Endothelial cell (in vitro differentiated cells): ENCODE measurements at regions not wholly inside any gene's neighbourhood (a gene's known extent, or its start where the extent isn't known, plus 50 kb on each side); places are given as distances from the start of the nearest gene placed in this dataset.

ENCODE experiments used
- DNase-seq: peaks from one replicate; pipeline ENCODE4 v3.0.0; 2021; ENCODE audit warnings: low spot score
- H3K27ac Mint-ChIP-seq: one replicate; pipeline ENCODE4 v1.8.0; 2021; ENCODE audit warnings: mixed read lengths, inconsistent platforms; ENCODE audit not compliant: unreplicated experiment
- H3K27me3 Mint-ChIP-seq: one replicate; pipeline ENCODE4 v1.8.0; 2021; ENCODE audit warnings: mild to moderate bottlenecking, moderate library complexity, mixed read lengths, inconsistent platforms; ENCODE audit not compliant: unreplicated experiment
- H3K36me3 Mint-ChIP-seq: one replicate; pipeline ENCODE4 v1.8.0; 2021; ENCODE audit warnings: mild to moderate bottlenecking, low read depth, mixed read lengths, inconsistent platforms; ENCODE audit not compliant: unreplicated experiment
- H3K4me1 Mint-ChIP-seq: one replicate; pipeline ENCODE4 v1.8.0; 2021; ENCODE audit warnings: mild to moderate bottlenecking, mixed read lengths, inconsistent platforms; ENCODE audit not compliant: unreplicated experiment
- H3K4me3 Mint-ChIP-seq: one replicate; pipeline ENCODE4 v1.8.0; 2021; ENCODE audit warnings: mild to moderate bottlenecking, mixed read lengths, inconsistent platforms; ENCODE audit not compliant: unreplicated experiment
- H3K9me3 Mint-ChIP-seq: one replicate; pipeline ENCODE4 v1.8.0; 2021; ENCODE audit warnings: mixed read lengths, inconsistent platforms; ENCODE audit not compliant: unreplicated experiment
- CTCF ChIP-seq: fragments of 200-600 bp; sonication (generic); IDR thresholded peaks from one replicate; pipeline ENCODE4 v1.5.0; 2021; ENCODE audit warnings: antibody characterized with exemption; ENCODE audit not compliant: unreplicated experiment

- Mint-ChIP-seq H3K9me3 (no peaks in the 10 kb centered on the region), H3K36me3 (no peaks in the 10 kb centered on the region), H3K27ac (no peak overlapping the region), H3K4me1 (peaks cover 3% of the 10 kb centered on the region), H3K27me3 (no peaks in the 10 kb centered on the region), H3K4me3 (no peak overlapping the region)
- no peak for DNase-seq
- TF ChIP-seq CTCF, result no peak
Observed at GRCh38 chr17:71337938-71338337, 782.9 kb upstream of the SOX9 start.

GRCh38 chr17:71338396-71338795, 782.4 kb upstream of the SOX9 start:
- peaks cover 3% of the 10 kb centered on the region for H3K4me1 Mint-ChIP-seq
- no peaks in the 10 kb centered on the region for H3K36me3 Mint-ChIP-seq
- H3K9me3 Mint-ChIP-seq, result no peaks in the 10 kb centered on the region
- H3K4me3 Mint-ChIP-seq, result no peak overlapping the region
- no peak overlapping the region for H3K27ac Mint-ChIP-seq
- TF ChIP-seq CTCF, result no peak
- DNase-seq, result no peak
- H3K27me3 Mint-ChIP-seq, result no peaks in the 10 kb centered on the region

GRCh38 chr17:71339206-71339605, 781.6 kb upstream of the SOX9 start:
- Mint-ChIP-seq H3K9me3 (no peaks in the 10 kb centered on the region), H3K4me1 (peaks cover 7% of the 10 kb centered on the region), H3K36me3 (no peaks in the 10 kb centered on the region), H3K4me3 (no peak overlapping the region), H3K27ac (no peak overlapping the region), H3K27me3 (no peaks in the 10 kb centered on the region)
- TF ChIP-seq CTCF, result no peak
- DNase-seq, result no peak

GRCh38 chr17:71342737-71343136, 778.1 kb upstream of the SOX9 start:
- Mint-ChIP-seq H3K27ac (no peak overlapping the region), H3K27me3 (no peaks in the 10 kb centered on the region), H3K36me3 (no peaks in the 10 kb centered on the region), H3K4me1 (peaks cover 9% of the 10 kb centered on the region), H3K4me3 (no peak overlapping the region), H3K9me3 (no peaks in the 10 kb centered on the region)
- no peak for TF ChIP-seq CTCF
- DNase-seq, result no peak

GRCh38 chr17:71349908-71350600, 770.8 kb upstream of the SOX9 start:
- H3K27me3 Mint-ChIP-seq, result peaks cover 1% of the 10 kb centered on the region
- DNase-seq, result no peak
- H3K4me3 Mint-ChIP-seq, result no peak overlapping the region
- no peaks in the 10 kb centered on the region for H3K4me1 Mint-ChIP-seq
- no peaks in the 10 kb centered on the region for H3K36me3 Mint-ChIP-seq
- no peak for TF ChIP-seq CTCF
- no peak overlapping the region for H3K27ac Mint-ChIP-seq
- no peaks in the 10 kb centered on the region for H3K9me3 Mint-ChIP-seq
